ENCODE measurements at regions not wholly inside any gene's neighbourhood (a gene's known extent, or its start where the extent isn't known, plus 50 kb on each side); places are given as distances from the start of the nearest gene placed in this dataset.

DNA sequence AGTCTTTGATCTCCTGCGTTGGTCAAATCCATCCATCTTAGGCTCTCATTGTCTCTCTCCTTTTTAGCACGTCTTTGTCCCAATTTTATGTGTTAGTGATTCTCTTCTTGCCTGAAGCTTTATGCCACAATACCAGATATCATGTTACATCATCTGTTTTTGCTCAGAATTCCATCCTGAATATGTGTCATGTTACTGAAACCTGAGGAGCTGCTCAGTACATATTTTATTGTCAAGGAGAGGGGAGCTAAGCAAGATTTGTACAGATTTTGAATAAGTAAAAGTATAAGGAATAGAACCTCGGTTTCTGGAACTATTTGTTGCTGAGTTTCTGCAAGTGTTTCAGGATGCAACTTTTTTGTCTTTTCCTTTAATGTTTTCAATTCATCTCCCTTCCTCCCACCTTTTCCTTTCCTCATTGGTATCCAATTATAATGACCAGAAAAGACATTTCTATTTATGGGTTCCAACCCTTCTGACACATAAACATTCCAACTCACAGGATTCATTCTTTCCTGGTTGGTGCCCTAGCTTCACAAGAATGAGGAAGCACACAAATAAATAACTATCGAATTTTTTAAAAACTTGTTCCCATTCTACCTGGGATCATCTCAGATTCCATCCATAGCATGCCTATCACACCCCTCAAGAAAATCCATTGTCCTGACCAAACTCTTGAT is 291.8 kb downstream of the CRPPA start:
- H3K4me1 ChIP-seq (ENCODE audit: control insufficient read depth in 1 of 2, insufficient read depth in 2 of 2, low read length in 2 of 2), result no peaks in the 10 kb centered on the region
- no peaks in the 10 kb centered on the region for H3K27me3 ChIP-seq (ENCODE audit: control insufficient read depth in 1 of 2, insufficient read depth in 2 of 2, low read length in 2 of 2)
- H3K27ac ChIP-seq (ENCODE audit: low read depth, low read length), result no peak overlapping the region
- no peaks in the 10 kb centered on the region for H3K36me3 ChIP-seq (ENCODE audit: control insufficient read depth in 1 of 2, insufficient read depth in 2 of 2, low read length in 2 of 2)
- H3K4me3 ChIP-seq (ENCODE audit: low read depth in 1 of 2, low read length in 2 of 2), result no peak overlapping the region
- H3K9me3 ChIP-seq (ENCODE audit: control insufficient read depth in 1 of 2, low read length in 2 of 2), result no peaks in the 10 kb centered on the region
- no peak overlapping the region for H3K9ac ChIP-seq (ENCODE audit: low read depth in 1 of 2, low read length in 2 of 2)

DNA sequence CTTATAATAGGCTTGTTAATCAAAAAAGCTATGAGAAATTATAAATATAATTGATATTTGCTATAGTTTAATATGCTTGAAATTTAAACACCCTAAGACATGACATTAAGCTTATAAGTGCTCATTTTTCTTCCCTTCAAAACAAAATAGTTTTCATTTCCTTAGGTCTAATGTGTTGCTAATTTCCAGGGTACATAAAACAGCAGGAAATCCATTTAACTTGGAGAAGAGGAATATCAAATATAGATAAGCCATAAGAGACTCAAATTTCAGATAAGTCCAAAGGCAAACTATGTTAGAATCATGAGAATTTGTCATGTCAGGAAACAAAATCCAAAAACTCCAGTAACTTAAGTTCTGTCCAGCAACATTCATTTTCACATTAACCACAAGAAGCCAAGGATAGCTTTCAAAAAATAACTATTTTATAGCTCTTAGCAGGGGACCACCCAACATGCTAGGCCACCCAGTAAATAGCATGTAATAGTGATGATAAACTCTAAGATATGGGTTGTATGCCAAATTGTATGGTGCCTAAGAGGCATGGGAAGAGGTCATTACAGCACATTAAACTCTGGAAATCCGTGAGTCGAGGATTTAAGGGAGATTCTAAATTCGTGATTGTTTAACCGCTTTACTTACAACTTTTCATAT is 298.1 kb downstream of the CRPPA start:
- Histone ChIP-seq H3K9me3 (ENCODE audit: control insufficient read depth in 1 of 2, low read length in 2 of 2) (no peaks in the 10 kb centered on the region), H3K4me1 (ENCODE audit: control insufficient read depth in 1 of 2, insufficient read depth in 2 of 2, low read length in 2 of 2) (no peaks in the 10 kb centered on the region), H3K36me3 (ENCODE audit: control insufficient read depth in 1 of 2, insufficient read depth in 2 of 2, low read length in 2 of 2) (no peaks in the 10 kb centered on the region), H3K27ac (ENCODE audit: low read depth, low read length) (no peak overlapping the region), H3K4me3 (ENCODE audit: low read depth in 1 of 2, low read length in 2 of 2) (no peak overlapping the region), H3K9ac (ENCODE audit: low read depth in 1 of 2, low read length in 2 of 2) (no peak overlapping the region), H3K27me3 (ENCODE audit: control insufficient read depth in 1 of 2, insufficient read depth in 2 of 2, low read length in 2 of 2) (no peaks in the 10 kb centered on the region)

DNA sequence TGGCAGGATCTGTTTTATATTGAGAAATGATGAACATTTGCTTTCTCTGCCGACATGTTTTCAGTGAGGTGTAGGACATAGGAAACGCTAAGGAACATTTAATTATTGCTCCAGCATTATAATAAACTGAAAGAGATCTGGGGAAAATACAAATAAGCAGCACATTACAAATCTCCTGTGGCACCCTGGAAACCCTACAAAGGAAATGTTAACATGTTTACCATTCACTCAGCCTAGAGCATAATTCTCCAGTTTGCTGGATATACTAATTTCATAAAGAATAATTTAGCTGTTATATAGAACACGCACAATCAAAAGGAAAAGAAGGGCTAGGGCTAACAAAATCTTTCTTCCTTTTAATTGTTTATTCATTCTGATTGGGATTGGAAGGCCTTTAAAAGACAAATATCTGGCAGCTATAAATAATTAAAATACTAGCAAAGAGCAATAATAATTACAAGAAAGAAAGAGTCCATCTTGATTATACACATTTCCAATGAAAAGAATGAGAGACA is 299.4 kb downstream of the CRPPA start:
- Histone ChIP-seq H3K27ac (ENCODE audit: low read depth, low read length) (no peak overlapping the region), H3K4me3 (ENCODE audit: low read depth in 1 of 2, low read length in 2 of 2) (no peak overlapping the region), H3K27me3 (ENCODE audit: control insufficient read depth in 1 of 2, insufficient read depth in 2 of 2, low read length in 2 of 2) (no peaks in the 10 kb centered on the region), H3K36me3 (ENCODE audit: control insufficient read depth in 1 of 2, insufficient read depth in 2 of 2, low read length in 2 of 2) (no peaks in the 10 kb centered on the region), H3K9me3 (ENCODE audit: control insufficient read depth in 1 of 2, low read length in 2 of 2) (no peaks in the 10 kb centered on the region), H3K9ac (ENCODE audit: low read depth in 1 of 2, low read length in 2 of 2) (no peak overlapping the region), H3K4me1 (ENCODE audit: control insufficient read depth in 1 of 2, insufficient read depth in 2 of 2, low read length in 2 of 2) (no peaks in the 10 kb centered on the region)

DNA sequence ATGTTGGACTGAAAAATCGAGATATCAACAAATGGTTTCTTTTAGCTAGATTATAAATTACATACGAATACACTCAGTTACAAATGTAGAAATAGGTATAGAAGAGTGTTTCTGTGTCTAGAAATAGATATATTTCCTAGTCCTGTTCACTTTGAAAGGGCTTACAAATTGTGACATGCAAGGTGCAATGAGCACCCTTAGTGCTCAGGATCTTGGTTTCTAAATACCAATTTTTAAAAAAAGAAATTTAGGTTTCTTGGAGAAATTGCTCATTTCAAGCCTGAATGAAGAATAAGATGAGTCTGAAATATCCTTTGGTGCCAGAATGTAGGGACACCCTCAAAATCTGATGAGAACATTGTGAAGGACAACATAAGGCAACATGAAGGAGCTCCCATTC is 306.0 kb downstream of the CRPPA start:
- H3K9ac ChIP-seq (ENCODE audit: low read depth in 1 of 2, low read length in 2 of 2), result no peak overlapping the region
- no peaks in the 10 kb centered on the region for H3K4me1 ChIP-seq (ENCODE audit: control insufficient read depth in 1 of 2, insufficient read depth in 2 of 2, low read length in 2 of 2)
- no peak overlapping the region for H3K27ac ChIP-seq (ENCODE audit: low read depth, low read length)
- H3K9me3 ChIP-seq (ENCODE audit: control insufficient read depth in 1 of 2, low read length in 2 of 2), result peaks cover 0 to 3% of the 10 kb centered on the region in 2 donors
- no peak overlapping the region for H3K4me3 ChIP-seq (ENCODE audit: low read depth in 1 of 2, low read length in 2 of 2)
- H3K27me3 ChIP-seq (ENCODE audit: control insufficient read depth in 1 of 2, insufficient read depth in 2 of 2, low read length in 2 of 2), result no peaks in the 10 kb centered on the region
- H3K36me3 ChIP-seq (ENCODE audit: control insufficient read depth in 1 of 2, insufficient read depth in 2 of 2, low read length in 2 of 2), result no peaks in the 10 kb centered on the region

DNA sequence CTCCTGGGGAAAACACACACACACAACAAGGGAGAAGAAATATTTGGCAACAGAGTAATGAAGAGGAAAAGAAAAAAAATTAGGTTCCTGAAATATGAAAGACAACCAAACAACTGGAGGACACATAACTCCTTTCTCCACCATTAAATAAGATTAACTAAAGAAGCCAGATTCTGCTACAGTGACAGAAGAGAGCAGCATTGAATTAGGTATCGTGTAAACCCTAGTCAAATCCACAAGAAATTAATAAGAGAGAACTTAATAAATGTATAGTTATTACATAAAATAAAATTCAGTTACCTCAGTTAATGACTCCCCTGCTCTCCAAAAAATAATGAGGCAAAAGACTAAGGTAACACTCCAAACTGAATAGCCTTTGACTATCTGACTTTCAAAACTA is 306.7 kb downstream of the CRPPA start:
- Histone ChIP-seq H3K36me3 (ENCODE audit: control insufficient read depth in 1 of 2, insufficient read depth in 2 of 2, low read length in 2 of 2) (no peaks in the 10 kb centered on the region), H3K4me3 (ENCODE audit: low read depth in 1 of 2, low read length in 2 of 2) (no peak overlapping the region), H3K27me3 (ENCODE audit: control insufficient read depth in 1 of 2, insufficient read depth in 2 of 2, low read length in 2 of 2) (no peaks in the 10 kb centered on the region), H3K9ac (ENCODE audit: low read depth in 1 of 2, low read length in 2 of 2) (no peak overlapping the region), H3K4me1 (ENCODE audit: control insufficient read depth in 1 of 2, insufficient read depth in 2 of 2, low read length in 2 of 2) (no peaks in the 10 kb centered on the region), H3K27ac (ENCODE audit: low read depth, low read length) (no peak overlapping the region), H3K9me3 (ENCODE audit: control insufficient read depth in 1 of 2, low read length in 2 of 2) (peaks cover 0 to 3% of the 10 kb centered on the region in 2 donors)

DNA sequence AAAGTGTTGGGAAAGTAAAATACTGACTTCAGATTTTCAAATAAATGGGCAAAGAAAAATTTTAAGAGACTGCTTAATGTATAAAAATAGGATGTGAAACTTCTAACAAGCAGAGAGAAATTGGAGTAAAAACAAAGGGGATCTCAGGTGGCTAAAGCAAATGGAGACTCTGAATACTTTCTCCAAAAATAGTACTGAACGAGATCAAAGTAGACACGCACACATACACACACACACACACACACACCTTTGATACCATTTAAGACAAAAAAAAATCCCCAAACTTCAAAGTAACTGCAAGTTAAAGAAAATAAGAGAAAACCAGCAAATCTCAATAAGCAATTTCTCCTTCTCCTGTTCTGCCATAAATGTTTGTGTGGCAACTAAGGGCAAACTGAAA is 307.3 kb downstream of the CRPPA start:
- Histone ChIP-seq H3K27me3 (ENCODE audit: control insufficient read depth in 1 of 2, insufficient read depth in 2 of 2, low read length in 2 of 2) (no peaks in the 10 kb centered on the region), H3K27ac (ENCODE audit: low read depth, low read length) (no peak overlapping the region), H3K9ac (ENCODE audit: low read depth in 1 of 2, low read length in 2 of 2) (no peak overlapping the region), H3K4me1 (ENCODE audit: control insufficient read depth in 1 of 2, insufficient read depth in 2 of 2, low read length in 2 of 2) (no peaks in the 10 kb centered on the region), H3K36me3 (ENCODE audit: control insufficient read depth in 1 of 2, insufficient read depth in 2 of 2, low read length in 2 of 2) (no peaks in the 10 kb centered on the region), H3K4me3 (ENCODE audit: low read depth in 1 of 2, low read length in 2 of 2) (no peak overlapping the region), H3K9me3 (ENCODE audit: control insufficient read depth in 1 of 2, low read length in 2 of 2) (peaks cover 0 to 3% of the 10 kb centered on the region in 2 donors)

DNA sequence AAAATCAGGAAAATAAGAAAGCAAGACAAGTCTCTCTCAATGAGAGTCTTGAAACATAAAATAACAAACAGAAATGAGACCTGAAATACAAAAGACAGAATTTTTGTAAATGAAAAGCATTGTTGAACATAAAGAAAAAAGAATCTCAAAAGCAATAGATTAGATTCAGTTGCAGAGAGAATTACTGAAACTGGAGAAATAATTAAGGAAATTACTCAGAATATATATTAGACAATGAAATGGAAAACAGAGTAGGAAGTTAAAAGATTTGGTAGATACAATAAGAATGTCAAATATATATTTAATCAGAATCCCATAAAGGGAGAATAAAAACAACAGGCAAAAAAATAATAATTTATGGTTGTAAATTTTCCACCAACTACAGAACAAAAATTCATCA is 308.3 kb downstream of the CRPPA start:
- Histone ChIP-seq H3K27me3 (ENCODE audit: control insufficient read depth in 1 of 2, insufficient read depth in 2 of 2, low read length in 2 of 2) (no peaks in the 10 kb centered on the region), H3K9me3 (ENCODE audit: control insufficient read depth in 1 of 2, low read length in 2 of 2) (peaks cover 0 to 3% of the 10 kb centered on the region in 2 donors), H3K36me3 (ENCODE audit: control insufficient read depth in 1 of 2, insufficient read depth in 2 of 2, low read length in 2 of 2) (no peaks in the 10 kb centered on the region), H3K9ac (ENCODE audit: low read depth in 1 of 2, low read length in 2 of 2) (no peak overlapping the region), H3K4me1 (ENCODE audit: control insufficient read depth in 1 of 2, insufficient read depth in 2 of 2, low read length in 2 of 2) (no peaks in the 10 kb centered on the region), H3K27ac (ENCODE audit: low read depth, low read length) (no peak overlapping the region), H3K4me3 (ENCODE audit: low read depth in 1 of 2, low read length in 2 of 2) (no peak overlapping the region)

DNA sequence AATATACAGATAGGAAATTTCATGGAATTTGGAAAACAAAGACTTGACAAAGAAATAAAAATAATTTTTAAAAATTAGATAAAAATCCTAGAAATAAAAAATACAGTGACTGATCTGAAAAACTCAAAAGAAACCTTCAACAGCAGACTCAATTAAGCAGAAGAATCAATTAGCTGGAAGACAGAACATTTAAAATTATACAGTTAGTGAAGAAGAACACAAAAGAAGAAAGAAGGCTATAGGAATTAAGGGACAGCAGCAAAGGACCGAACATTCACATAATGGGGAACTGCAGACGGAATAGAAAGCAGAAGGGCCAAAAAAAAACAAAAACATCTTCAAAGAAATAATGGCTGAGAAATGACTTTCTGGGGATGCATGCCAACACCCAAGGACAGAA is 314.5 kb downstream of the CRPPA start:
- Histone ChIP-seq H3K36me3 (ENCODE audit: control insufficient read depth in 1 of 2, insufficient read depth in 2 of 2, low read length in 2 of 2) (no peaks in the 10 kb centered on the region), H3K4me3 (ENCODE audit: low read depth in 1 of 2, low read length in 2 of 2) (no peak overlapping the region), H3K27me3 (ENCODE audit: control insufficient read depth in 1 of 2, insufficient read depth in 2 of 2, low read length in 2 of 2) (no peaks in the 10 kb centered on the region), H3K4me1 (ENCODE audit: control insufficient read depth in 1 of 2, insufficient read depth in 2 of 2, low read length in 2 of 2) (no peaks in the 10 kb centered on the region), H3K9ac (ENCODE audit: low read depth in 1 of 2, low read length in 2 of 2) (no peak overlapping the region), H3K27ac (ENCODE audit: low read depth, low read length) (no peak overlapping the region), H3K9me3 (ENCODE audit: control insufficient read depth in 1 of 2, low read length in 2 of 2) (peaks cover 9 to 16% of the 10 kb centered on the region in 2 donors)

DNA sequence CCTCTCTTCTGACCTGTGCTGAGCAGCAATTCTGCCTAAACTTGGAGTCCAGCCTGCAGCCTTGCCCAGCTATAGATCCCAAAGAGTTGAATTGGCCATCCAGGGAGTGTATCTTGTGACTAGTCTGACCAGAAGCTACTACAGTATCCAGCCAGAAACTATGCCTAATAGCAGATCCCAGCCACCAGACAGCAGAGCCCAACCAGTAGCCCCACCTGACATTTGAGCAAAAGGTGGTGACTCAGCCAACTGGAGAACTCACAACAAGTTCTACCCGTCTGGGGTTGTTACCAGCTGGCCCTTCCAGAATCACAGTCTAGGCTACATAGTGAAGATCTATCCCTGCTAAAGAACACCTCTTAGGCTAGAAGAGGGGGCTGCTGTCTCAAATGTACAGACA is 315.0 kb downstream of the CRPPA start:
- Histone ChIP-seq H3K4me1 (ENCODE audit: control insufficient read depth in 1 of 2, insufficient read depth in 2 of 2, low read length in 2 of 2) (no peaks in the 10 kb centered on the region), H3K27me3 (ENCODE audit: control insufficient read depth in 1 of 2, insufficient read depth in 2 of 2, low read length in 2 of 2) (no peaks in the 10 kb centered on the region), H3K9ac (ENCODE audit: low read depth in 1 of 2, low read length in 2 of 2) (no peak overlapping the region), H3K9me3 (ENCODE audit: control insufficient read depth in 1 of 2, low read length in 2 of 2) (peaks cover 9 to 16% of the 10 kb centered on the region in 2 donors), H3K27ac (ENCODE audit: low read depth, low read length) (no peak overlapping the region), H3K36me3 (ENCODE audit: control insufficient read depth in 1 of 2, insufficient read depth in 2 of 2, low read length in 2 of 2) (no peaks in the 10 kb centered on the region), H3K4me3 (ENCODE audit: low read depth in 1 of 2, low read length in 2 of 2) (no peak overlapping the region)

DNA sequence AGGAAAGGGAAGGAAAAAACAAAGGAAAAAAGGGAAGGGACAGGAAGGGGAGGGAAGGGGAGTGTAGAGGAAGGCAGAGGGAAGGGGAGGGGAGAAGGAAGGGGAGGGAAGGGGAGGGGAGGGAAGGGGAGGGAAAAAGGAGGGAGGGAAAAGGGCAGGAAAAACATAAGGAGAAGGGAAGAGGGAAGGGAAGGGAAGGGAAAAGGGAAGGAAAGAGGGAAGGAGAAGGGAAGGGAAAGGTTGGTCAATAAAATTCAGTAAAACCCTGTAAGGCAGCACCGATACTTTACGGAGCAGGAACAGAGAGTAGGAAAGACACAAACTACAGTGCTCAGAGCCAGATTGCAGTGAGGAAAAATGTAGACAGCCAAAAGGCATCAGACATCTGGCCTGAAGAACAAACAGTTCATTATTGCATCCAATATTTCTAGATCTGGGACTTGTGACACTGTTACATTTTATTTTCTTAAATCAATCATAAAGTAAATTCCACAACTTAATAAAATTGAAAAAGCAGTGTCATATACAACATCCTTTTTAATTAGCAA is 322.0 kb downstream of the CRPPA start:
- no peaks in the 10 kb centered on the region for H3K27me3 ChIP-seq (ENCODE audit: control insufficient read depth in 1 of 2, insufficient read depth in 2 of 2, low read length in 2 of 2)
- no peaks in the 10 kb centered on the region for H3K4me1 ChIP-seq (ENCODE audit: control insufficient read depth in 1 of 2, insufficient read depth in 2 of 2, low read length in 2 of 2)
- no peak overlapping the region for H3K9ac ChIP-seq (ENCODE audit: low read depth in 1 of 2, low read length in 2 of 2)
- no peak overlapping the region for H3K4me3 ChIP-seq (ENCODE audit: low read depth in 1 of 2, low read length in 2 of 2)
- H3K9me3 ChIP-seq (ENCODE audit: control insufficient read depth in 1 of 2, low read length in 2 of 2), result no peaks in the 10 kb centered on the region
- no peaks in the 10 kb centered on the region for H3K36me3 ChIP-seq (ENCODE audit: control insufficient read depth in 1 of 2, insufficient read depth in 2 of 2, low read length in 2 of 2)
- no peak overlapping the region for H3K27ac ChIP-seq (ENCODE audit: low read depth, low read length)

All from duodenal mucosa (tissue), 2 donors.